KMS-11 (cell line): ENCODE measurements at regions not wholly inside any gene's neighbourhood (a gene's known extent, or its start where the extent isn't known, plus 50 kb on each side); places are given as distances from the start of the nearest gene placed in this dataset.

ENCODE experiments used
- H2AFZ ChIP-seq: fragments of 200-600 bp; sonication (generic); 2 replicates; pipeline ENCODE4 v1.6.1; 2016; ENCODE audit warnings: antibody characterized with exemption, mixed run types, low read depth
- H3K27ac ChIP-seq: fragments of 200-600 bp; sonication (generic); 2 replicates; pipeline ENCODE4 v1.6.1; 2016; ENCODE audit warnings: mild to moderate bottlenecking, mixed run types
- H3K27me3 ChIP-seq: fragments of 200-600 bp; sonication (generic); 2 replicates; pipeline ENCODE4 v1.6.1; 2017; ENCODE audit warnings: mild to moderate bottlenecking, low read depth, mixed run types, moderate library complexity; ENCODE audit not compliant: insufficient read depth
- H3K36me3 ChIP-seq: fragments of 200-600 bp; sonication (generic); 2 replicates; pipeline ENCODE4 v1.6.1; 2017; ENCODE audit warnings: mild to moderate bottlenecking, mixed run types; ENCODE audit not compliant: insufficient read depth
- H3K4me1 ChIP-seq: fragments of 200-600 bp; sonication (generic); 2 replicates; pipeline ENCODE4 v1.6.1; 2016; ENCODE audit warnings: mild to moderate bottlenecking, low read depth, mixed run types; ENCODE audit not compliant: poor library complexity, severe bottlenecking
- H3K4me2 ChIP-seq: fragments of 200-600 bp; sonication (generic); 2 replicates; pipeline ENCODE4 v1.7.0; 2016; ENCODE audit warnings: mild to moderate bottlenecking, mixed run types
- H3K4me3 ChIP-seq: fragments of 200-600 bp; sonication (generic); IDR thresholded peaks from 2 replicates; pipeline ENCODE4 v1.6.1; 2017; ENCODE audit warnings: low read depth, low read length, mixed read lengths; ENCODE audit not compliant: insufficient read depth
- H3K79me2 ChIP-seq: fragments of 200-600 bp; sonication (generic); 2 replicates; pipeline ENCODE4 v1.6.1; 2016; ENCODE audit warnings: low read depth, mixed run types; ENCODE audit not compliant: insufficient read depth
- H3K9ac ChIP-seq: fragments of 200-600 bp; sonication (generic); 2 replicates; pipeline ENCODE4 v1.6.1; 2016; ENCODE audit warnings: mild to moderate bottlenecking, mixed run types
- H4K20me1 ChIP-seq: fragments of 200-600 bp; sonication (generic); 2 replicates; pipeline ENCODE4 v1.6.1; 2016; ENCODE audit warnings: mild to moderate bottlenecking, mixed run types; ENCODE audit not compliant: insufficient read depth
- CTCF ChIP-seq: fragments of 200-600 bp; sonication (generic); conservative IDR thresholded peaks from 2 replicates; pipeline ENCODE4 v1.6.1; 2017; ENCODE audit warnings: low read depth, mild to moderate bottlenecking, antibody characterized with exemption, low read length, moderate library complexity, mixed read lengths

- no peaks in the 10 kb centered on the region for H3K79me2 ChIP-seq
- no peaks in the 10 kb centered on the region for H4K20me1 ChIP-seq
- no peaks in the 10 kb centered on the region for H3K27me3 ChIP-seq
- no peaks in the 10 kb centered on the region for H3K36me3 ChIP-seq
- H3K4me1 ChIP-seq: no peaks in the 10 kb centered on the region
- no peak for TF ChIP-seq CTCF
- H2AFZ ChIP-seq: no peak overlapping the region
- H3K4me2 ChIP-seq: no peak overlapping the region
- H3K4me3 ChIP-seq: no peak overlapping the region
- H3K27ac ChIP-seq: no peak overlapping the region
- H3K9ac ChIP-seq: no peak overlapping the region
Measured at GRCh38 chr11:59266491-59266890, 53.8 kb upstream of the MPEG1 start.

- H3K4me1 ChIP-seq: no peaks in the 10 kb centered on the region
- H2AFZ ChIP-seq: no peak overlapping the region
- no peaks in the 10 kb centered on the region for H3K79me2 ChIP-seq
- no peaks in the 10 kb centered on the region for H4K20me1 ChIP-seq
- TF ChIP-seq CTCF: no peak
- no peaks in the 10 kb centered on the region for H3K36me3 ChIP-seq
- H3K27me3 ChIP-seq: no peaks in the 10 kb centered on the region
- no peak overlapping the region for H3K27ac ChIP-seq
- no peak overlapping the region for H3K4me2 ChIP-seq
- H3K4me3 ChIP-seq: no peak overlapping the region
- no peak overlapping the region for H3K9ac ChIP-seq
Measured at GRCh38 chr11:59265735-59266134, 53.0 kb upstream of the MPEG1 start.

GRCh38 chr11:59264736-59265135 is 52.0 kb upstream of the MPEG1 start:
- H3K4me3 ChIP-seq: no peak overlapping the region
- no peak overlapping the region for H2AFZ ChIP-seq
- H3K4me1 ChIP-seq: no peaks in the 10 kb centered on the region
- H3K36me3 ChIP-seq: no peaks in the 10 kb centered on the region
- no peak overlapping the region for H3K9ac ChIP-seq
- H3K4me2 ChIP-seq: no peak overlapping the region
- no peak for TF ChIP-seq CTCF
- no peaks in the 10 kb centered on the region for H3K27me3 ChIP-seq
- no peaks in the 10 kb centered on the region for H3K79me2 ChIP-seq
- H4K20me1 ChIP-seq: no peaks in the 10 kb centered on the region
- H3K27ac ChIP-seq: no peak overlapping the region

- TF ChIP-seq CTCF: peak; percentile 24; the same call in 1 of the 2 replicates
- no peaks in the 10 kb centered on the region for H3K36me3 ChIP-seq
- no peaks in the 10 kb centered on the region for H3K79me2 ChIP-seq
- H4K20me1 ChIP-seq: no peaks in the 10 kb centered on the region
- no peak overlapping the region for H3K4me2 ChIP-seq
- no peaks in the 10 kb centered on the region for H3K27me3 ChIP-seq
- H2AFZ ChIP-seq: no peak overlapping the region
- H3K9ac ChIP-seq: no peak overlapping the region
- H3K27ac ChIP-seq: no peak overlapping the region
- H3K4me1 ChIP-seq: no peaks in the 10 kb centered on the region
- no peak overlapping the region for H3K4me3 ChIP-seq
Measured at GRCh38 chr11:59263225-59263894, 50.6 kb upstream of the MPEG1 start.
